ENCODE measurements at regions not wholly inside any gene's neighbourhood (a gene's known extent, or its start where the extent isn't known, plus 50 kb on each side); places are given as distances from the start of the nearest gene placed in this dataset.

DNA sequence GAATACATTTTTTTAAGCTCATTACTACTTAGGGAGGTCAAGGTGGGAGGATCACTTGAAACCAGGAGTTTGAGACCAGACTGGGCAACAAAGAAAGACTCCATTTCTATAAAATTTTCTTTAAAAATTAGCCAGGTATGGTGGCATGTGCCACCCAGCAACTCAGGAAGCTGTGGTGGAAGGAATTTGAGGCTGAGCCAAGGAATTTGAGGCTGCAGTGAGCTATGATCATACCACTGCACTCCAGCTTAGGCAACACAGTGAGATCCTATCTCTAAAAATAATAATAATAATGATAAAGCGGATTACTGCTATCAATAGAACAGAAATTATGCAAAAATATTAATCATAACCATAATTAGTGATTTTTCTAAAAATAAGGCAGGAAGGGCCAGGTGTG is 170.3 kb downstream of the COPRS start:
- WGBS, result 96% methylated on average over 1 of the region's 1 CpG
- no peaks in the 10 kb centered on the region for H3K4me1 ChIP-seq (ENCODE audit: control insufficient read depth in 4 of 4, insufficient read depth in 4 of 4, low read length in 3 of 4)
- H3K36me3 ChIP-seq (ENCODE audit: control insufficient read depth in 4 of 4, insufficient read depth in 3 of 4, low read depth in 1 of 4, low read length in 3 of 4), result no peaks in the 10 kb centered on the region
- no peak overlapping the region for H3K27ac ChIP-seq (ENCODE audit: low read depth in 1 of 2, low read length in 2 of 2)
- no peaks in the 10 kb centered on the region for H3K9me3 ChIP-seq (ENCODE audit: control insufficient read depth in 4 of 4, low read length in 3 of 4)
- no peak overlapping the region for H3K9ac ChIP-seq (ENCODE audit: low read depth in 1 of 2, low read length in 2 of 2)
- no peaks in the 10 kb centered on the region for H3K27me3 ChIP-seq (ENCODE audit: control insufficient read depth in 4 of 4, insufficient read depth in 4 of 4, low read length in 3 of 4)
- no peak overlapping the region for H3K4me3 ChIP-seq (ENCODE audit: low read depth in 1 of 3, low read length in 3 of 3)
- TF ChIP-seq JUND (IDR thresholded peaks at IDR 0.05) (no peak), NR2F2 (IDR thresholded peaks at IDR 0.05) (no peak), TAF1 (conservative IDR thresholded peaks at IDR 0.05) (no peak), GABPA (IDR thresholded peaks at IDR 0.05 in 1 of 2, conservative IDR thresholded peaks at IDR 0.05 in 1 of 2) (no peak), RXRA (IDR thresholded peaks at IDR 0.05) (no peak), FOXA1 (IDR thresholded peaks at IDR 0.05) (no peak), HNF4A (conservative IDR thresholded peaks at IDR 0.05) (no peak), HNF4G (IDR thresholded peaks at IDR 0.05) (no peak), EGR1 (IDR thresholded peaks at IDR 0.05; ENCODE audit: low read depth in 2 of 2) (no peak), FOXA2 (IDR thresholded peaks at IDR 0.05) (no peak), YY1 (IDR thresholded peaks at IDR 0.05) (no peak), SP1 (IDR thresholded peaks at IDR 0.05) (no peak), RAD21 (IDR thresholded peaks at IDR 0.05) (no peak)
- TF ChIP-seq, protein P1, sequence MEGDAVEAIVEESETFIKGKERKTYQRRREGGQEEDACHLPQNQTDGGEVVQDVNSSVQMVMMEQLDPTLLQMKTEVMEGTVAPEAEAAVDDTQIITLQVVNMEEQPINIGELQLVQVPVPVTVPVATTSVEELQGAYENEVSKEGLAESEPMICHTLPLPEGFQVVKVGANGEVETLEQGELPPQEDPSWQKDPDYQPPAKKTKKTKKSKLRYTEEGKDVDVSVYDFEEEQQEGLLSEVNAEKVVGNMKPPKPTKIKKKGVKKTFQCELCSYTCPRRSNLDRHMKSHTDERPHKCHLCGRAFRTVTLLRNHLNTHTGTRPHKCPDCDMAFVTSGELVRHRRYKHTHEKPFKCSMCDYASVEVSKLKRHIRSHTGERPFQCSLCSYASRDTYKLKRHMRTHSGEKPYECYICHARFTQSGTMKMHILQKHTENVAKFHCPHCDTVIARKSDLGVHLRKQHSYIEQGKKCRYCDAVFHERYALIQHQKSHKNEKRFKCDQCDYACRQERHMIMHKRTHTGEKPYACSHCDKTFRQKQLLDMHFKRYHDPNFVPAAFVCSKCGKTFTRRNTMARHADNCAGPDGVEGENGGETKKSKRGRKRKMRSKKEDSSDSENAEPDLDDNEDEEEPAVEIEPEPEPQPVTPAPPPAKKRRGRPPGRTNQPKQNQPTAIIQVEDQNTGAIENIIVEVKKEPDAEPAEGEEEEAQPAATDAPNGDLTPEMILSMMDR (IDR thresholded peaks at IDR 0.05; ENCODE audit: low read depth, low read length, missing input control), result no peak
- TF ChIP-seq, protein P2, sequence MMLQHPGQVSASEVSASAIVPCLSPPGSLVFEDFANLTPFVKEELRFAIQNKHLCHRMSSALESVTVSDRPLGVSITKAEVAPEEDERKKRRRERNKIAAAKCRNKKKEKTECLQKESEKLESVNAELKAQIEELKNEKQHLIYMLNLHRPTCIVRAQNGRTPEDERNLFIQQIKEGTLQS (IDR thresholded peaks at IDR 0.05), result no peak
- TF ChIP-seq, protein P3, sequence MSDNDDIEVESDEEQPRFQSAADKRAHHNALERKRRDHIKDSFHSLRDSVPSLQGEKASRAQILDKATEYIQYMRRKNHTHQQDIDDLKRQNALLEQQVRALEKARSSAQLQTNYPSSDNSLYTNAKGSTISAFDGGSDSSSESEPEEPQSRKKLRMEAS (IDR thresholded peaks at IDR 0.05), result no peak
- TF ChIP-seq, protein P4, sequence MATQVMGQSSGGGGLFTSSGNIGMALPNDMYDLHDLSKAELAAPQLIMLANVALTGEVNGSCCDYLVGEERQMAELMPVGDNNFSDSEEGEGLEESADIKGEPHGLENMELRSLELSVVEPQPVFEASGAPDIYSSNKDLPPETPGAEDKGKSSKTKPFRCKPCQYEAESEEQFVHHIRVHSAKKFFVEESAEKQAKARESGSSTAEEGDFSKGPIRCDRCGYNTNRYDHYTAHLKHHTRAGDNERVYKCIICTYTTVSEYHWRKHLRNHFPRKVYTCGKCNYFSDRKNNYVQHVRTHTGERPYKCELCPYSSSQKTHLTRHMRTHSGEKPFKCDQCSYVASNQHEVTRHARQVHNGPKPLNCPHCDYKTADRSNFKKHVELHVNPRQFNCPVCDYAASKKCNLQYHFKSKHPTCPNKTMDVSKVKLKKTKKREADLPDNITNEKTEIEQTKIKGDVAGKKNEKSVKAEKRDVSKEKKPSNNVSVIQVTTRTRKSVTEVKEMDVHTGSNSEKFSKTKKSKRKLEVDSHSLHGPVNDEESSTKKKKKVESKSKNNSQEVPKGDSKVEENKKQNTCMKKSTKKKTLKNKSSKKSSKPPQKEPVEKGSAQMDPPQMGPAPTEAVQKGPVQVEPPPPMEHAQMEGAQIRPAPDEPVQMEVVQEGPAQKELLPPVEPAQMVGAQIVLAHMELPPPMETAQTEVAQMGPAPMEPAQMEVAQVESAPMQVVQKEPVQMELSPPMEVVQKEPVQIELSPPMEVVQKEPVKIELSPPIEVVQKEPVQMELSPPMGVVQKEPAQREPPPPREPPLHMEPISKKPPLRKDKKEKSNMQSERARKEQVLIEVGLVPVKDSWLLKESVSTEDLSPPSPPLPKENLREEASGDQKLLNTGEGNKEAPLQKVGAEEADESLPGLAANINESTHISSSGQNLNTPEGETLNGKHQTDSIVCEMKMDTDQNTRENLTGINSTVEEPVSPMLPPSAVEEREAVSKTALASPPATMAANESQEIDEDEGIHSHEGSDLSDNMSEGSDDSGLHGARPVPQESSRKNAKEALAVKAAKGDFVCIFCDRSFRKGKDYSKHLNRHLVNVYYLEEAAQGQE (IDR thresholded peaks at IDR 0.05), result no peak
- TF ChIP-seq, protein P5, sequence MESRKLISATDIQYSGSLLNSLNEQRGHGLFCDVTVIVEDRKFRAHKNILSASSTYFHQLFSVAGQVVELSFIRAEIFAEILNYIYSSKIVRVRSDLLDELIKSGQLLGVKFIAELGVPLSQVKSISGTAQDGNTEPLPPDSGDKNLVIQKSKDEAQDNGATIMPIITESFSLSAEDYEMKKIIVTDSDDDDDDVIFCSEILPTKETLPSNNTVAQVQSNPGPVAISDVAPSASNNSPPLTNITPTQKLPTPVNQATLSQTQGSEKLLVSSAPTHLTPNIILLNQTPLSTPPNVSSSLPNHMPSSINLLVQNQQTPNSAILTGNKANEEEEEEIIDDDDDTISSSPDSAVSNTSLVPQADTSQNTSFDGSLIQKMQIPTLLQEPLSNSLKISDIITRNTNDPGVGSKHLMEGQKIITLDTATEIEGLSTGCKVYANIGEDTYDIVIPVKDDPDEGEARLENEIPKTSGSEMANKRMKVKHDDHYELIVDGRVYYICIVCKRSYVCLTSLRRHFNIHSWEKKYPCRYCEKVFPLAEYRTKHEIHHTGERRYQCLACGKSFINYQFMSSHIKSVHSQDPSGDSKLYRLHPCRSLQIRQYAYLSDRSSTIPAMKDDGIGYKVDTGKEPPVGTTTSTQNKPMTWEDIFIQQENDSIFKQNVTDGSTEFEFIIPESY (IDR thresholded peaks at IDR 0.05), result no peak
- no peak for DNase-seq (ENCODE audit: low spot score)

Data from liver (tissue), 8 donors.